H1 (cell line): ENCODE measurements at regions not wholly inside any gene's neighbourhood (a gene's known extent, or its start where the extent isn't known, plus 50 kb on each side); places are given as distances from the start of the nearest gene placed in this dataset.

Source experiments
- ATF3 ChIP-seq: IDR thresholded peaks from 2 replicates; pipeline ENCODE4 v1.6.1; 2011; ENCODE audit warnings: low read depth, mild to moderate bottlenecking, low read length; ENCODE audit not compliant: insufficient read depth
- BRCA1 ChIP-seq: IDR thresholded peaks from 2 replicates; pipeline ENCODE4 v1.6.1; 2012; ENCODE audit warnings: low read depth, low read length, improper control_type of control experiment
- CHD2 ChIP-seq: IDR thresholded peaks from 2 replicates; pipeline ENCODE4 v1.6.1; 2012; ENCODE audit warnings: low read length, improper control_type of control experiment
- CTCF ChIP-seq, 3 experiments: IDR thresholded peaks; 1 replicate in 2 of 3; 2 replicates in 1 of 3; pipeline versions ENCODE4 v1.5.1 to v1.6.1; 2011; ENCODE audit warnings: low read length in 3 of 3, mild to moderate bottlenecking in 3 of 3, inconsistent platforms in 2 of 3, low read depth in 1 of 3, moderate library complexity in 1 of 3; ENCODE audit not compliant: insufficient read depth in 1 of 3; ENCODE audit errors: control extremely low read depth in 1 of 3
- EZH2 ChIP-seq: fragments of 200-600 bp; sonication (generic); IDR thresholded peaks from 2 replicates; pipeline ENCODE4 v1.7.1; 2012; ENCODE audit warnings: low read depth, mild to moderate bottlenecking, moderate library complexity, low read length, inconsistent platforms; ENCODE audit not compliant: severe bottlenecking
- FOSL1 ChIP-seq: IDR thresholded peaks from 2 replicates; pipeline ENCODE4 v1.6.1; 2011; ENCODE audit warnings: mild to moderate bottlenecking, low read depth, low read length, moderate library complexity; ENCODE audit not compliant: insufficient read depth
- KDM1A ChIP-seq: fragments of 200-600, 300-600 bp; sonication (generic); IDR thresholded peaks from 2 replicates; pipeline ENCODE4 v1.7.1; 2016; ENCODE audit warnings: mild to moderate bottlenecking, low read length, borderline replicate concordance
- NANOG ChIP-seq: IDR thresholded peaks from 2 replicates; pipeline ENCODE4 v1.6.1; 2011; ENCODE audit warnings: low read length, low read depth, mild to moderate bottlenecking, inconsistent platforms; ENCODE audit not compliant: insufficient read depth, poor library complexity, severe bottlenecking
- RAD21 ChIP-seq, 2 experiments: IDR thresholded peaks in 1 of 2; conservative IDR thresholded peaks in 1 of 2; 2 replicates each; pipeline ENCODE4 v1.6.1; 2011; ENCODE audit warnings: low read depth in 2 of 2, low read length in 2 of 2, improper control_type of control experiment in 1 of 2, inconsistent platforms in 1 of 2, mild to moderate bottlenecking in 1 of 2, moderate library complexity in 1 of 2
- SIN3A ChIP-seq, 2 experiments: IDR thresholded peaks in 1 of 2; conservative IDR thresholded peaks in 1 of 2; 2 replicates each; pipeline ENCODE4 v1.6.1; 2011 to 2012; ENCODE audit warnings: low read length in 2 of 2, improper control_type of control experiment in 1 of 2, low read depth in 1 of 2, mild to moderate bottlenecking in 1 of 2

- TF ChIP-seq BRCA1 (no peak), CTCF (IDR thresholded peaks at IDR 0.05; ENCODE audit: control extremely low read depth in 1 of 3, insufficient read depth in 1 of 3, low read depth in 1 of 3, low read length in 3 of 3) (no peak), SIN3A (conservative IDR thresholded peaks at IDR 0.05 in 1 of 2, IDR thresholded peaks at IDR 0.05 in 1 of 2; ENCODE audit: low read depth in 1 of 2, low read length in 2 of 2) (no peak), CHD2 (no peak), RAD21 (IDR thresholded peaks at IDR 0.05 in 1 of 2, conservative IDR thresholded peaks at IDR 0.05 in 1 of 2; ENCODE audit: low read depth in 2 of 2, low read length in 2 of 2) (no peak), FOSL1 (no peak), ATF3 (no peak), EZH2 (no peak), KDM1A (no peak), NANOG (no peak)
Observed at GRCh38 chr12:107840186-107840585, 65.7 kb downstream of the ASCL4 start.
